Prostate gland (tissue), 2 donors: ENCODE measurements at regions not wholly inside any gene's neighbourhood (a gene's known extent, or its start where the extent isn't known, plus 50 kb on each side); places are given as distances from the start of the nearest gene placed in this dataset.

Experiments
- POLR2A ChIP-seq: fragments of 450-650 bp; IDR thresholded peaks from one replicate; pipeline ENCODE4 v1.6.1; 2016; ENCODE audit warnings: antibody characterized with exemption, mild to moderate bottlenecking
- POLR2AphosphoS5 ChIP-seq: sonication (generic); formaldehyde crosslinking; IDR thresholded peaks from one replicate; pipeline ENCODE4 v1.6.1; 2017; ENCODE audit warnings: antibody characterized with exemption
- TF ChIP-seq, protein P1 (sequence below), 4 experiments: fragments of 200-600 bp in 2 of 4; fragments of 450-650 bp in 2 of 4; sonication (generic) in 2 of 4; IDR thresholded peaks; 1 replicate in 3 of 4; 2 replicates in 1 of 4; pipeline ENCODE4 v1.5.1; 2016 to 2019; ENCODE audit warnings: antibody characterized with exemption in 4 of 4, mild to moderate bottlenecking in 2 of 4, moderate library complexity in 2 of 4

DNA sequence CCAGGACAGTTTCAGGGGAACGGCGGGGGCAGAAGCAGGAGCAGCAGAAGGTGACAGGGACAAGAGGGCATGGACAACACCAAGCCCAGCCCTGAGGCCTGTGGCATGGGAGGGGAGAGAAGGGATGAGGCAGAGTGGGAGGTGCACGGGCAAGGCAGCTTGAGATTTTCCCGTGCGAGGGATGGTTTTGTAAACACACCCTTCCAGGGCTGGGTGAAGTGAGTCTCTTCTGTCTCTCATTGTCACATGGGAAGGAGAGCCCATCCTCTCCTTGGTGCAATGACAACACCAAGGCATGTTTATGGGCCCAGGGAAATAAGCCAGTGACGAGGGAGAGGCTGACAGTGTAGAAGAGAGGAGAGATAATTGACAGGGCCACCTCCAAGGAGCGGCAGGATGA, 69.6 kb upstream of the RIOK3 start:
- TF ChIP-seq, protein P1, sequence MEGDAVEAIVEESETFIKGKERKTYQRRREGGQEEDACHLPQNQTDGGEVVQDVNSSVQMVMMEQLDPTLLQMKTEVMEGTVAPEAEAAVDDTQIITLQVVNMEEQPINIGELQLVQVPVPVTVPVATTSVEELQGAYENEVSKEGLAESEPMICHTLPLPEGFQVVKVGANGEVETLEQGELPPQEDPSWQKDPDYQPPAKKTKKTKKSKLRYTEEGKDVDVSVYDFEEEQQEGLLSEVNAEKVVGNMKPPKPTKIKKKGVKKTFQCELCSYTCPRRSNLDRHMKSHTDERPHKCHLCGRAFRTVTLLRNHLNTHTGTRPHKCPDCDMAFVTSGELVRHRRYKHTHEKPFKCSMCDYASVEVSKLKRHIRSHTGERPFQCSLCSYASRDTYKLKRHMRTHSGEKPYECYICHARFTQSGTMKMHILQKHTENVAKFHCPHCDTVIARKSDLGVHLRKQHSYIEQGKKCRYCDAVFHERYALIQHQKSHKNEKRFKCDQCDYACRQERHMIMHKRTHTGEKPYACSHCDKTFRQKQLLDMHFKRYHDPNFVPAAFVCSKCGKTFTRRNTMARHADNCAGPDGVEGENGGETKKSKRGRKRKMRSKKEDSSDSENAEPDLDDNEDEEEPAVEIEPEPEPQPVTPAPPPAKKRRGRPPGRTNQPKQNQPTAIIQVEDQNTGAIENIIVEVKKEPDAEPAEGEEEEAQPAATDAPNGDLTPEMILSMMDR (IDR thresholded peaks at IDR 0.05), result no peak
- TF ChIP-seq POLR2A, result no peak
- TF ChIP-seq POLR2AphosphoS5, result no peak
